Left ventricle myocardium inferior (tissue), 1 donor: ENCODE measurements at regions not wholly inside any gene's neighbourhood (a gene's known extent, or its start where the extent isn't known, plus 50 kb on each side); places are given as distances from the start of the nearest gene placed in this dataset.

Source experiments
- DNase-seq: peaks from one replicate; pipeline ENCODE4 v3.0.0-alpha.2; 2020
- H3K27ac ChIP-seq: fragments of 200-600 bp; replicated peaks from 2 replicates; pipeline ENCODE4 v1.8.0; 2021
- H3K27me3 ChIP-seq: fragments of 200-600 bp; 2 replicates; pipeline ENCODE4 v1.8.0; 2021; ENCODE audit warnings: low read depth
- H3K36me3 ChIP-seq: fragments of 200-600 bp; 2 replicates; pipeline ENCODE4 v1.8.0; 2021
- H3K4me1 ChIP-seq: fragments of 200-600 bp; 2 replicates; pipeline ENCODE4 v1.8.0; 2021
- H3K4me3 ChIP-seq: fragments of 200-600 bp; 2 replicates; pipeline ENCODE4 v1.8.0; 2021; ENCODE audit warnings: mild to moderate bottlenecking, moderate library complexity
- H3K9me3 ChIP-seq: fragments of 200-600 bp; replicated peaks from 2 replicates; pipeline ENCODE4 v1.8.0; 2021
- intact Hi-C: fragments of 100-400 bp; cut with micrococcal nuclease; formaldehyde crosslinking; loops from one replicate; pipeline ENCODE4 v1.11.0; 2022
- TF ChIP-seq, protein P1 (sequence below): fragments of 200-600 bp; IDR thresholded peaks from 2 replicates; pipeline ENCODE4 v1.8.0; 2021; ENCODE audit warnings: antibody characterized with exemption, mild to moderate bottlenecking, borderline replicate concordance
- donor health status: DM: no; HTN: yes; CAD: no; lungs with severe emphysema.

DNA sequence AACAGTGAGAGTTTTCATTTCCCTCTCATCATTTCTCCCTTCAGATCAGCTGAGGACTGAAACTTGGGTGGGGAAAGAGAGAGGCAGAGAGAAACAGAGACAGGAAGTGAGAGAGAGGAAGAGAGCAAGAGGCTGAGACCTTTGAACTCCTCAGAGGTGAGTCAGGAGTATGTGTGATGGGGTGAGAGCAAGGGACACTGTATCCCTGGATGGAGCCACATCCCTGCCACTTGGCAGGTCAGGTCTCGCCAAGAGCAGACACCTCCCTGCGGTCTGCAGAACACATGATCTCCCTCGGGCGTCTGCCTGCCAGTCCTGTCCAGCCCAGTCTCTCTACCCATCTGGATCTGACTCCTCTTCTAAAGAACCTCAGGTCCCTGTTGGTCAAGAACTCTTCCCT, 62.7 kb upstream of the SYNDIG1 start:
- H3K4me3 ChIP-seq, result no peak overlapping the region
- intact Hi-C loops, result no loop called here
- H3K9me3 ChIP-seq, result no peaks in the 10 kb centered on the region
- no peaks in the 10 kb centered on the region for H3K36me3 ChIP-seq
- no peaks in the 10 kb centered on the region for H3K4me1 ChIP-seq
- TF ChIP-seq, protein P1, sequence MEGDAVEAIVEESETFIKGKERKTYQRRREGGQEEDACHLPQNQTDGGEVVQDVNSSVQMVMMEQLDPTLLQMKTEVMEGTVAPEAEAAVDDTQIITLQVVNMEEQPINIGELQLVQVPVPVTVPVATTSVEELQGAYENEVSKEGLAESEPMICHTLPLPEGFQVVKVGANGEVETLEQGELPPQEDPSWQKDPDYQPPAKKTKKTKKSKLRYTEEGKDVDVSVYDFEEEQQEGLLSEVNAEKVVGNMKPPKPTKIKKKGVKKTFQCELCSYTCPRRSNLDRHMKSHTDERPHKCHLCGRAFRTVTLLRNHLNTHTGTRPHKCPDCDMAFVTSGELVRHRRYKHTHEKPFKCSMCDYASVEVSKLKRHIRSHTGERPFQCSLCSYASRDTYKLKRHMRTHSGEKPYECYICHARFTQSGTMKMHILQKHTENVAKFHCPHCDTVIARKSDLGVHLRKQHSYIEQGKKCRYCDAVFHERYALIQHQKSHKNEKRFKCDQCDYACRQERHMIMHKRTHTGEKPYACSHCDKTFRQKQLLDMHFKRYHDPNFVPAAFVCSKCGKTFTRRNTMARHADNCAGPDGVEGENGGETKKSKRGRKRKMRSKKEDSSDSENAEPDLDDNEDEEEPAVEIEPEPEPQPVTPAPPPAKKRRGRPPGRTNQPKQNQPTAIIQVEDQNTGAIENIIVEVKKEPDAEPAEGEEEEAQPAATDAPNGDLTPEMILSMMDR, result no peak
- DNase-seq, result no peak
- H3K27ac ChIP-seq, result no peak overlapping the region
- H3K27me3 ChIP-seq, result peaks cover 19% of the 10 kb centered on the region

DNA sequence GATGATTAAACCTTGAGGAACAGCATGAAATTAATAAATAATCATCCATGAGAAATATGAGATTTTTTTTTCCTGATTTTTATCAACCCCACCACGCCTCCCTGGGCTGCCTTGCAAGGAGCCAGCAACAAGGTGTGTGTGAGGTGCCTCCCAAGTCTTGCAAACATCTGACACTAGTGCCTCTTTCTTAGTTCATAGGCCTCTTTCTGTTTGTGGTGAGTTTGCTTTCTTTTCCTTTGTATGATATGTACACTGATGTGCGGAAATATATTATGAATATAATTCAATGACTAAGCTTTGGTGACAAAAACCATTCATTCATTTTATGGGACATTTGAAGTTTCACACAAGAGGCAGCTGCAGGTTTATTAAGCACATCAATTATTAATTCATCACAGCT, 63.2 kb upstream of the SYNDIG1 start:
- no peak for DNase-seq
- Histone ChIP-seq H3K27ac (no peak overlapping the region), H3K27me3 (peaks cover 18% of the 10 kb centered on the region), H3K9me3 (no peaks in the 10 kb centered on the region), H3K4me1 (no peaks in the 10 kb centered on the region), H3K36me3 (no peaks in the 10 kb centered on the region), H3K4me3 (no peak overlapping the region)
- intact Hi-C loops, result no loop called here
- TF ChIP-seq, protein P1, result no peak

DNA sequence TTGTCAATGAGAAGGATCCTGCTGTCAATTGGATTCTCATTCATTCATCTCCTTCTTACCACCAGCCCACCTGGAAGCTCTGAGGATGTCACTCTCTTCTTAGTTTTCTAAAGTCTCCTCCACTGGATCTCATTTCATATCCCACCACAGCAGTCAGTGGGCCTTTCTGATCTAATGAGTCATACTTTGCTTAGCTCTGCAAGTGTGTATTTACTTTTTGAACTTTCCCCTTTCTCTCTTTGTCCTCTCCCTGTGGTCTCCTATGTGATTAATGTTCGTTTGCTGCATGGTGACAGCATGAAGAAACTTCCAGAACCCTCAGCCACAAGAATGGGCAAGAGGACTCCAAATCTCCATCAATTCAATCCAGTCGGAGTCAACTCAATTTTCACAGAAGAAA, 63.6 kb upstream of the SYNDIG1 start:
- H3K4me1 ChIP-seq, result no peaks in the 10 kb centered on the region
- intact Hi-C loops, result no loop called here
- TF ChIP-seq, protein P1, result no peak

DNA sequence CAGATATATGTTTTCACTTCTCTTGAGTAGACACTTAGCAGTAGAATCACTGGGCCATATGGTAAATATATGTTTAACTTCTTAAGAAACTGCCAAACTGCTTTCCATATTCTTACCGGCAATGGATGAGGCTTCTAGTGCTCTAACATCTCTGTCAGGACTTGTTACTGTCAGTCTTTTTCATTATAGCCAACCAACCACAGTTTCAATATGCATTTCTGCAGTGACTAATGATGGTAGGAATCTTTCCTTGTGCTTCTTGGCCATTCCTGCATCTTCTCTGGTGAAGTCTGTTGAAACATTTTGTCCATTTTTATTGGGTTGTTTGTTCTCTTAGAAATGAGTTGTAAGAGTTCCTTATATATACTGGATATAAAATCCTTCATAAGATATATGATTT, 66.0 kb upstream of the SYNDIG1 start:
- Histone ChIP-seq H3K4me3 (no peak overlapping the region), H3K27ac (no peak overlapping the region), H3K4me1 (no peaks in the 10 kb centered on the region), H3K36me3 (no peaks in the 10 kb centered on the region), H3K9me3 (peaks cover 4% of the 10 kb centered on the region), H3K27me3 (no peaks in the 10 kb centered on the region)
- no peak for DNase-seq
- intact Hi-C loops, result no loop called here
- TF ChIP-seq, protein P1, result no peak

More for the DNA sequence above, 63.6 kb upstream of the SYNDIG1 start:
- no peaks in the 10 kb centered on the region for H3K9me3 ChIP-seq
- peaks cover 14% of the 10 kb centered on the region for H3K27me3 ChIP-seq
- no peak overlapping the region for H3K27ac ChIP-seq
- H3K4me3 ChIP-seq, result no peak overlapping the region
- no peak for DNase-seq
- H3K36me3 ChIP-seq, result no peaks in the 10 kb centered on the region

DNA sequence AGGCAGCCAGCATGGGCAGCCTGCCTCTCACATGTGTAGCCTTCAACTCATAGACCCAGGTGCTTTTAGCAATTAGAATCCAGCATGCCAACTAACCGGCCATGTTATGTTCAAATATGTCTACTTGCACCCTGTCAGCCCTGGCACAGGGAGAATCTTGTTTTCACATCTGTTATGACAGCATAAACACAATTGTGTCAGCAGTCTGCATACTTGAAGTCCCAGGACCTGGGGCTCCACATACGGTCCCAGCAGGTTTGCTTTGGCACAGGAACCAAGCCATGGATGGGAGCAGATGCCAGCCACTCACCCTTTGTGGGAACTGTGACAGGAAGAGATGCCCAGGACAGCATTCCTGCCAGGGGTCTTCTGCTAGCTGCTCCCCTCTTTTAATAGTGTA, 67.2 kb upstream of the SYNDIG1 start:
- H3K36me3 ChIP-seq, result no peaks in the 10 kb centered on the region
- no peak for DNase-seq
- intact Hi-C loops, result no loop called here

More for the DNA sequence above, 67.2 kb upstream of the SYNDIG1 start:
- TF ChIP-seq, protein P1, result no peak
- no peaks in the 10 kb centered on the region for H3K4me1 ChIP-seq
- H3K4me3 ChIP-seq, result no peak overlapping the region
- peaks cover 15% of the 10 kb centered on the region for H3K9me3 ChIP-seq
- no peaks in the 10 kb centered on the region for H3K27me3 ChIP-seq
- no peak overlapping the region for H3K27ac ChIP-seq
